Loucy (cell line): ENCODE measurements at regions not wholly inside any gene's neighbourhood (a gene's known extent, or its start where the extent isn't known, plus 50 kb on each side); places are given as distances from the start of the nearest gene placed in this dataset.

Source experiments
- H2AFZ ChIP-seq: fragments of 200-600 bp; sonication (generic); 2 replicates; pipeline ENCODE4 v1.6.0; 2016; ENCODE audit warnings: antibody characterized with exemption, mild to moderate bottlenecking, low read length, moderate library complexity
- H3F3A ChIP-seq: fragments of 200-600 bp; 2 replicates; pipeline ENCODE4 v1.6.0; 2016; ENCODE audit warnings: antibody characterized with exemption, low read depth, mild to moderate bottlenecking
- H3K27me3 ChIP-seq: fragments of 200-600 bp; sonication (generic); 2 replicates; pipeline ENCODE4 v1.6.1; 2014; ENCODE audit warnings: low read length, mild to moderate bottlenecking; ENCODE audit not compliant: insufficient read depth, poor library complexity, severe bottlenecking
- H3K36me3 ChIP-seq: fragments of 200-600 bp; sonication (generic); 2 replicates; pipeline ENCODE4 v1.6.1; 2016; ENCODE audit warnings: low read length; ENCODE audit not compliant: insufficient read depth
- H3K4me1 ChIP-seq: fragments of 200-600 bp; sonication (generic); 2 replicates; pipeline ENCODE4 v1.5.1; 2014; ENCODE audit warnings: low read length, mild to moderate bottlenecking; ENCODE audit not compliant: insufficient read depth, poor library complexity, severe bottlenecking
- H3K4me2 ChIP-seq: fragments of 200-600 bp; sonication (generic); 2 replicates; pipeline ENCODE4 v1.6.0; 2014; ENCODE audit warnings: antibody characterized with exemption, low read length, low read depth, mild to moderate bottlenecking; ENCODE audit not compliant: poor library complexity, severe bottlenecking
- H3K4me3 ChIP-seq: fragments of 200-600 bp; sonication (generic); 2 replicates; pipeline ENCODE4 v1.5.1; 2014; ENCODE audit warnings: low read length, mild to moderate bottlenecking, mixed read lengths; ENCODE audit not compliant: poor library complexity, severe bottlenecking
- H3K79me2 ChIP-seq: fragments of 200-600 bp; sonication (generic); 2 replicates; pipeline ENCODE4 v1.6.1; 2014; ENCODE audit warnings: low read length; ENCODE audit not compliant: insufficient read depth
- H3K9ac ChIP-seq: fragments of 200-600 bp; sonication (generic); 2 replicates; pipeline ENCODE4 v1.6.0; 2014; ENCODE audit warnings: mild to moderate bottlenecking, low read depth, low read length, moderate library complexity; ENCODE audit not compliant: poor library complexity, severe bottlenecking
- H3K9me2 ChIP-seq: fragments of 200-600 bp; sonication (generic); replicated peaks from 2 replicates; pipeline ENCODE4 v1.6.1; 2016; ENCODE audit warnings: low read depth, low read length, mixed read lengths
- H3K9me3 ChIP-seq: fragments of 200-600 bp; sonication (generic); 2 replicates; pipeline ENCODE4 v1.6.1; 2014; ENCODE audit warnings: mild to moderate bottlenecking, antibody characterized with exemption, low read length, low read depth; ENCODE audit not compliant: insufficient read depth
- H4K20me1 ChIP-seq: fragments of 200-600 bp; sonication (generic); 2 replicates; pipeline ENCODE4 v1.6.0; 2014; ENCODE audit warnings: antibody characterized with exemption, low read length, mild to moderate bottlenecking; ENCODE audit not compliant: insufficient read depth, poor library complexity, severe bottlenecking
- CTCF ChIP-seq: fragments of 200-600 bp; sonication (generic); conservative IDR thresholded peaks from 2 replicates; pipeline ENCODE4 v1.5.1; 2014; ENCODE audit warnings: mild to moderate bottlenecking, antibody characterized with exemption, low read length
- EZH2phosphoT487 ChIP-seq: fragments of 200-600 bp; IDR thresholded peaks from 2 replicates; pipeline ENCODE4 v1.6.1; 2018; ENCODE audit warnings: antibody characterized with exemption, mild to moderate bottlenecking, moderate library complexity, borderline replicate concordance

GRCh38 chr5:117212866-117213265 is 638.2 kb upstream of the SEMA6A start:
- no peak for TF ChIP-seq EZH2phosphoT487
- no peak for TF ChIP-seq CTCF
- H3K9me3 ChIP-seq: no peaks in the 10 kb centered on the region
- no peak overlapping the region for H3K4me3 ChIP-seq
- no peaks in the 10 kb centered on the region for H3K9me2 ChIP-seq
- H4K20me1 ChIP-seq: no peaks in the 10 kb centered on the region
- H3K4me2 ChIP-seq: no peak overlapping the region
- H2AFZ ChIP-seq: no peak overlapping the region
- no peaks in the 10 kb centered on the region for H3K4me1 ChIP-seq
- H3K9ac ChIP-seq: no peak overlapping the region
- H3K36me3 ChIP-seq: no peaks in the 10 kb centered on the region
- H3K79me2 ChIP-seq: no peaks in the 10 kb centered on the region
- H3K27me3 ChIP-seq: no peaks in the 10 kb centered on the region
- H3F3A ChIP-seq: no peaks in the 10 kb centered on the region

GRCh38 chr5:117210796-117211195 is 636.2 kb upstream of the SEMA6A start:
- Histone ChIP-seq H3K4me3 (no peak overlapping the region), H3K27me3 (no peaks in the 10 kb centered on the region), H3K9ac (no peak overlapping the region), H3K4me2 (no peak overlapping the region), H3K4me1 (no peaks in the 10 kb centered on the region), H3K9me2 (no peaks in the 10 kb centered on the region), H3K79me2 (no peaks in the 10 kb centered on the region), H3F3A (no peaks in the 10 kb centered on the region), H4K20me1 (no peaks in the 10 kb centered on the region), H3K36me3 (no peaks in the 10 kb centered on the region), H2AFZ (no peak overlapping the region), H3K9me3 (no peaks in the 10 kb centered on the region)
- TF ChIP-seq CTCF: no peak

GRCh38 chr5:117209479-117209878 is 634.9 kb upstream of the SEMA6A start:
- H3K27me3 ChIP-seq: no peaks in the 10 kb centered on the region
- H3K9me3 ChIP-seq: no peaks in the 10 kb centered on the region
- no peaks in the 10 kb centered on the region for H3K79me2 ChIP-seq
- H2AFZ ChIP-seq: no peak overlapping the region
- H3K4me3 ChIP-seq: no peak overlapping the region
- no peak overlapping the region for H3K9ac ChIP-seq
- no peaks in the 10 kb centered on the region for H3K4me1 ChIP-seq
- H3K36me3 ChIP-seq: no peaks in the 10 kb centered on the region
- H3K9me2 ChIP-seq: no peaks in the 10 kb centered on the region
- no peak overlapping the region for H3K4me2 ChIP-seq
- no peaks in the 10 kb centered on the region for H4K20me1 ChIP-seq
- no peak for TF ChIP-seq CTCF
- TF ChIP-seq EZH2phosphoT487: no peak
- H3F3A ChIP-seq: no peaks in the 10 kb centered on the region
